Skeletal muscle tissue (tissue), 3 donors: ENCODE measurements at regions not wholly inside any gene's neighbourhood (a gene's known extent, or its start where the extent isn't known, plus 50 kb on each side); places are given as distances from the start of the nearest gene placed in this dataset.
"Not testable (repeated sequence)": the region's sequence is repeated elsewhere in the genome, so short reads cannot be mapped to it uniquely, and the experiment has no call there.

ENCODE experiments used
- H3K27ac ChIP-seq: one replicate; pipeline ENCODE4 v1.7.0; 2013; ENCODE audit warnings: mild to moderate bottlenecking, low read depth, low read length, inconsistent platforms
- H3K27me3 ChIP-seq, 3 donors: one replicate each; pipeline ENCODE4 v1.7.0; 2013; ENCODE audit warnings: low read length in 3 of 3; ENCODE audit not compliant: control insufficient read depth in 3 of 3, insufficient read depth in 3 of 3
- H3K36me3 ChIP-seq, 3 donors: one replicate each; pipeline ENCODE4 v1.7.0; 2013; ENCODE audit warnings: low read length in 3 of 3; ENCODE audit not compliant: control insufficient read depth in 3 of 3, insufficient read depth in 3 of 3
- H3K4me1 ChIP-seq, 3 donors: one replicate each; pipeline ENCODE4 v1.7.0; 2013; ENCODE audit warnings: low read length in 3 of 3, mild to moderate bottlenecking in 3 of 3; ENCODE audit not compliant: control insufficient read depth in 3 of 3, insufficient read depth in 3 of 3
- H3K4me3 ChIP-seq, 3 donors: one replicate each; pipeline ENCODE4 v1.7.0; 2013; ENCODE audit warnings: low read length in 3 of 3
- H3K9ac ChIP-seq, 3 donors: one replicate each; pipeline ENCODE4 v1.7.0; 2013; ENCODE audit warnings: low read length in 3 of 3, mild to moderate bottlenecking in 3 of 3, moderate library complexity in 2 of 3, low read depth in 1 of 3
- H3K9me3 ChIP-seq, 3 donors: one replicate each; pipeline ENCODE4 v1.7.0; 2013; ENCODE audit warnings: low read length in 3 of 3; ENCODE audit not compliant: control insufficient read depth in 3 of 3
- donor health status: Osteomylitis.

GRCh38 chr1:228884615-228885566 lies 149.6 kb downstream of the RHOU start:
- peaks cover 0 to 5% (median 4%) of the 10 kb centered on the region in 3 donors for H3K9me3 ChIP-seq
- H3K9ac ChIP-seq = no peak overlapping the region
- H3K27ac ChIP-seq = no peak overlapping the region
- H3K27me3 ChIP-seq = no peaks in the 10 kb centered on the region
- no peaks in the 10 kb centered on the region for H3K36me3 ChIP-seq
- H3K4me3 ChIP-seq = no peak overlapping the region
- no peaks in the 10 kb centered on the region for H3K4me1 ChIP-seq

GRCh38 chr1:228885845-228886244 lies 150.6 kb downstream of the RHOU start:
- Histone ChIP-seq H3K9me3 (peaks cover 0 to 5% (median 4%) of the 10 kb centered on the region in 3 donors), H3K4me3 (no peak overlapping the region), H3K27ac (no peak overlapping the region)

DNA sequence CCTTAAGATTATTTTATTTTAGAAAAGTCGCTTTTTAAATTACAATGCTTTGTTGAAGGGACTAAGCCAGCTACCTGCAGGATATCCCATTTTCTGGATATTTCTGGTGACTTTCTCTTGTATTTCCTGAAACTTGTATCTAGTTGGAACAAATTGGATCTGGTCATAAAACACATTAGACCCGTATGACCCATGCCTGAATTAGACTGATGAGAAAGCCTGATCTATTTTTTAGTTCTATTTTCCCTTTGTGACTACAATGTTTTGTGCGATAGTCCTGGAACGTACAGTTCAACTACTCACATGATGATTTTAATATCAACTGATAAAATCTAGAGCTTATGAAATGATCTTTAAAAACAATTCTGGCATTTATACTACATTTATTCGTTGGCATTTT lies 151.8 kb downstream of the RHOU start:
- Histone ChIP-seq H3K27ac (no peak overlapping the region), H3K36me3 (no peaks in the 10 kb centered on the region), H3K27me3 (no peaks in the 10 kb centered on the region), H3K9me3 (peaks cover 0 to 5% (median 4%) of the 10 kb centered on the region in 3 donors), H3K4me3 (no peak overlapping the region), H3K4me1 (no peaks in the 10 kb centered on the region), H3K9ac (no peak overlapping the region)

More at GRCh38 chr1:228885845-228886244, 150.6 kb downstream of the RHOU start:
- Histone ChIP-seq H3K4me1 (no peaks in the 10 kb centered on the region), H3K36me3 (no peaks in the 10 kb centered on the region), H3K27me3 (no peaks in the 10 kb centered on the region), H3K9ac (no peak overlapping the region)

- no peaks in the 10 kb centered on the region for H3K36me3 ChIP-seq
- no peak overlapping the region for H3K9ac ChIP-seq
- no peak overlapping the region for H3K27ac ChIP-seq
- no peaks in the 10 kb centered on the region for H3K4me1 ChIP-seq
- no peaks in the 10 kb centered on the region for H3K27me3 ChIP-seq
- H3K4me3 ChIP-seq = no peak overlapping the region
- peaks cover 0 to 5% (median 4%) of the 10 kb centered on the region in 3 donors for H3K9me3 ChIP-seq
These were observed 152.7 kb downstream of the RHOU start for GRCh38 chr1:228887960-228888359.

- H3K27me3 ChIP-seq = no peaks in the 10 kb centered on the region
- H3K4me3 ChIP-seq = no peak overlapping the region
- H3K4me1 ChIP-seq = no peaks in the 10 kb centered on the region
- H3K9ac ChIP-seq = no peak overlapping the region
- peaks cover 0 to 2% (median 2%) of the 10 kb centered on the region in 3 donors for H3K9me3 ChIP-seq
- no peak overlapping the region for H3K27ac ChIP-seq
- no peaks in the 10 kb centered on the region for H3K36me3 ChIP-seq
These were observed 154.0 kb downstream of the RHOU start for GRCh38 chr1:228889289-228889688.

DNA sequence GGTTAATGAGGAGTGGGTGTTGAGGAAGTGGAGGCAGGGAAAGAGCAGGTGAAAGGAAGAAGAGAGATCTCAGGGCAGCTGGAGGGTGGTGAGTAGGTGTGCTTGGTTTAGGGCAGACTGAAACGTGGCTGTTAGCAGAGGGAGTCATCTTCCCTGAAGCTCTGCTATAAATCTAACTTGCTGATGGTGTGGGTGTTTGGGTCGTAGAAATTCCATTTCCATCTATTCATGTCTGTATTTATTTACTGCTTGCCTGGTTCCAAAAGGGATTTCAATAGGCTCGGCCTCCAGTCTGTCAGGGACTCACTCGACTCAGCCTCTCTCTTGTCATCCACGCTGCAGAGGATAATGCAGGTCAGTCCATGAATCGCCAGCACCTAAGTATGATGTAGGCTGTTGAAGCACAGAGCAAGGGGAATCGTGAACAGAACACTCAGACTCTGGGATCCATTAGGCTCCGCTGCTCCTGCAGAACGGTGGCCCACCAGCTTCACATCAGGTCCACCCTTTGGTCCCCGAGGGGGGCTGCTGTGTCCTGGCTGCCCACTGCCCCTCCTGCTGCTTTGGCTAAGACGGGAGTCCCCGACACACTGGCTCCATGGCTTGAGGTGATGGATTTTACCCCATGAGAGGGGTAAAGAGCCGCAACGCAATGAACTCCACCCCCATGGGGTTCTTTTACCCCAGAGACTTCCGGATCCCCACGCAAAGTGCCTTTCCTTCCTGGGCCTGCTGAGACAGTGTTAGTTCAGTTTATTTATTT lies 156.2 kb downstream of the RHOU start:
- no peak overlapping the region for H3K27ac ChIP-seq

DNA sequence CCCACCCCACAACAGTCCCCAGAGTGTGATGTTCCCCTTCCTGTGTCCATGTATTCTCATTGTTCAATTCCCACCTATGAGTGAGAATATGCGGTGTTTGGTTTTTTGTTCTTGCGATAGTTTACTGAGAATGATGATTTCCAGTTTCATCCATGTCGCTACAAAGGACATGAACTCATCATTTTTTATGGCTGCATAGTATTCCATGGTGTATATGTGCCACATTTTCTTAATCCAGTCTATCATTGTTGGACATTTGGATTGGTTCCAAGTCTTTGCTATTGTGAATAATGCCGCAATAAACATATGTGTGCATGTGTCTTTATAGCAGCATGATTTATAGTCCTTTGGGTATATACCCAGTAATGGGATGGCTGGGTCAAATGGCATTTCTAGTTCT lies 156.9 kb downstream of the RHOU start:
- not testable (repeated sequence) for H3K27ac ChIP-seq, H3K4me1 ChIP-seq, H3K9me3 ChIP-seq, H3K9ac ChIP-seq, H3K27me3 ChIP-seq, H3K36me3 ChIP-seq, H3K4me3 ChIP-seq

More for the DNA sequence above, 156.2 kb downstream of the RHOU start:
- no peak overlapping the region for H3K9ac ChIP-seq
- H3K36me3 ChIP-seq = no peaks in the 10 kb centered on the region
- no peak overlapping the region for H3K4me3 ChIP-seq
- no peaks in the 10 kb centered on the region for H3K9me3 ChIP-seq
- H3K4me1 ChIP-seq = no peaks in the 10 kb centered on the region
- no peaks in the 10 kb centered on the region for H3K27me3 ChIP-seq

GRCh38 chr1:228894442-228894989 lies 159.2 kb downstream of the RHOU start:
- Histone ChIP-seq H3K4me1 (no peaks in the 10 kb centered on the region), H3K9me3 (no peaks in the 10 kb centered on the region), H3K27me3 (no peaks in the 10 kb centered on the region), H3K4me3 (no peak overlapping the region), H3K9ac (no peak overlapping the region), H3K36me3 (no peaks in the 10 kb centered on the region), H3K27ac (no peak overlapping the region)

GRCh38 chr1:228897901-228898300 lies 162.6 kb downstream of the RHOU start:
- Histone ChIP-seq H3K9ac (no peak overlapping the region), H3K27ac (no peak overlapping the region), H3K36me3 (no peaks in the 10 kb centered on the region), H3K4me3 (no peak overlapping the region), H3K27me3 (no peaks in the 10 kb centered on the region), H3K4me1 (peaks cover 2 to 7% (median 3%) of the 10 kb centered on the region in 3 donors), H3K9me3 (no peaks in the 10 kb centered on the region)
